Right lobe of liver (tissue), 6 donors: ENCODE measurements at regions not wholly inside any gene's neighbourhood (a gene's known extent, or its start where the extent isn't known, plus 50 kb on each side); places are given as distances from the start of the nearest gene placed in this dataset.

ENCODE experiments used
- ATAC-seq, 4 donors: fragments of 200-7000 bp; cut with Tn5 transposase; one replicate each; pipeline ENCODE4 v1.9.1; 2020; ENCODE audit warnings: mild to moderate bottlenecking in 4 of 4, moderate library complexity in 4 of 4
- DNase-seq, 3 donors: peaks; one replicate each; pipeline ENCODE4 v3.0.0-alpha.2; 2020
- H3K27ac ChIP-seq, 3 donors: fragments of 200-600 bp; one replicate each; pipeline ENCODE4 v1.8.0; 2022
- H3K27me3 ChIP-seq, 2 donors: fragments of 200-600 bp; one replicate each; pipeline ENCODE4 v1.8.0; 2022
- H3K36me3 ChIP-seq, 4 donors: fragments of 200-600 bp; sonication (generic) in 1 of 4; one replicate each; pipeline versions ENCODE4 v1.5.1 to v1.8.0; 2017 to 2022; ENCODE audit warnings: control low read depth in 1 of 4
- H3K4me1 ChIP-seq, 4 donors: fragments of 200-600 bp; sonication (generic) in 1 of 4; one replicate each; pipeline versions ENCODE4 v1.5.1 to v1.8.0; 2017 to 2022; ENCODE audit warnings: control low read depth in 1 of 4
- H3K4me3 ChIP-seq, 3 donors: fragments of 200-600 bp; one replicate each; pipeline ENCODE4 v1.8.0; 2022
- H3K9me3 ChIP-seq, 4 donors: fragments of 200-600 bp; sonication (generic) in 1 of 4; one replicate each; pipeline versions ENCODE4 v1.5.1 to v1.8.0; 2017 to 2022; ENCODE audit warnings: control low read depth in 1 of 4
- POLR2A ChIP-seq: fragments of 450-650 bp; IDR thresholded peaks from one replicate; pipeline ENCODE4 v1.6.1; 2017; ENCODE audit warnings: antibody characterized with exemption, mild to moderate bottlenecking
- WGBS: methylation state at CpG from one replicate; pipeline ENCODE4 v1.1.6; 2018; ENCODE audit warnings: low coverage, low lambda C conversion rate; ENCODE audit not compliant: insufficient coverage; ENCODE audit errors: missing lambda C conversion rate; 5-methylcytosine and 5-hydroxymethylcytosine counted together
- intact Hi-C, 2 donors: fragments of 100-400 bp; cut with DNase I; formaldehyde crosslinking; loops; one replicate each; pipeline versions ENCODE4 v1.11.2 to v1.14.1; 2022
- TF ChIP-seq, protein P1 (sequence below), 4 donors: fragments of 200-600 bp in 3 of 4; fragments of 450-650 bp in 1 of 4; IDR thresholded peaks; one replicate each; pipeline versions ENCODE4 v1.5.1 to v1.8.0; 2016 to 2022; ENCODE audit warnings: antibody characterized with exemption in 4 of 4, mild to moderate bottlenecking in 2 of 4
- donor health status: DM: no; HTN: yes; CAD: no.
- donor health status: DM: no; HTN: no; CAD: no.
- donor health status: DM: no; HTN: no; CAD: no.
- donor health status: DM: no; HTN: yes; CAD: no.
- donor health status: DM: no; HTN: yes; CAD: no.

DNA sequence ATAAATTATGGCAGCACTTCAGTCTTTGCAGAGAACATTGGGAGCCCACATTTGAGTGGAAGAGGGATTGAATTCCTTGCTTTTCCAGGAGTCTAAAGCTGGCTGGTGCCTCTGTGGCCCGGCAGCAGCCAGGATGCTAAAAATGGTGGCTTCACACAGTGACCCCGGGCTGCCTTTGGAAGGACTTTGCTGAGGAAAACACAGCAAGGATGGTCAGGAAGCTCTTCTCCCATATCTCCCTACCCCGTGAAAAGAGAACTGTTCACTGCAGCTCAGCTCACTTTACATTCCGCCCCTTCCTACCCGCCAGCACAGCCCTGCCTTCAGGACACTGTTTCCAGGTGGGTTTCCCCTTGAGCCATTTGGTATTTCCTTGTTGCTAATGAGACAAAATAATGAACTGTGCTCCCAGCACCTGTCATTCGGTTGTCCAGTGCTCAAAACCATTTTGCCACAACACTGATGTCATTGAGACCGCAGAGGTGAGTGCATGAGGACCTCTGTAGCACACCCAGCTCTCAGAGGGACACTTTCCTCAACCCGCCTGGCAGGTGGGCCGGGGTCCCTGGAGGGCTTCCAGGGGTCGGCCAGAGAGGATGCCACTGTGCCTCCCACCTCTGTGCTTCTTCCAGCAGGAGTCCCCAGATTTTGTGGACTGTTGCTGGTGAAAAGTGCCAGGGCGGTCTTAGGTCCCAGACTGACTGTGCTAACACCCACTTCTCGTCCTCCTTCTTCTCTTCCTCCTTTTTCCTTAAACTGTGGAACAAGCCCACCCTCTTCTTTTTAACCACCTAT is 255.7 kb upstream of the PPP2R2D start:
- TF ChIP-seq POLR2A, result no peak
- TF ChIP-seq, protein P1, sequence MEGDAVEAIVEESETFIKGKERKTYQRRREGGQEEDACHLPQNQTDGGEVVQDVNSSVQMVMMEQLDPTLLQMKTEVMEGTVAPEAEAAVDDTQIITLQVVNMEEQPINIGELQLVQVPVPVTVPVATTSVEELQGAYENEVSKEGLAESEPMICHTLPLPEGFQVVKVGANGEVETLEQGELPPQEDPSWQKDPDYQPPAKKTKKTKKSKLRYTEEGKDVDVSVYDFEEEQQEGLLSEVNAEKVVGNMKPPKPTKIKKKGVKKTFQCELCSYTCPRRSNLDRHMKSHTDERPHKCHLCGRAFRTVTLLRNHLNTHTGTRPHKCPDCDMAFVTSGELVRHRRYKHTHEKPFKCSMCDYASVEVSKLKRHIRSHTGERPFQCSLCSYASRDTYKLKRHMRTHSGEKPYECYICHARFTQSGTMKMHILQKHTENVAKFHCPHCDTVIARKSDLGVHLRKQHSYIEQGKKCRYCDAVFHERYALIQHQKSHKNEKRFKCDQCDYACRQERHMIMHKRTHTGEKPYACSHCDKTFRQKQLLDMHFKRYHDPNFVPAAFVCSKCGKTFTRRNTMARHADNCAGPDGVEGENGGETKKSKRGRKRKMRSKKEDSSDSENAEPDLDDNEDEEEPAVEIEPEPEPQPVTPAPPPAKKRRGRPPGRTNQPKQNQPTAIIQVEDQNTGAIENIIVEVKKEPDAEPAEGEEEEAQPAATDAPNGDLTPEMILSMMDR (IDR thresholded peaks at IDR 0.05), result no peak
- no peak for ATAC-seq
- 74% methylated on average over 7 of the region's 12 CpGs for WGBS
- Histone ChIP-seq H3K27ac (no peak overlapping the region), H3K4me3 (no peak overlapping the region), H3K36me3 (no peaks in the 10 kb centered on the region), H3K9me3 (no peaks in the 10 kb centered on the region), H3K4me1 (no peaks in the 10 kb centered on the region), H3K27me3 (no peaks in the 10 kb centered on the region)
- intact Hi-C loops, result no loop called here
- DNase-seq, result no peak

DNA sequence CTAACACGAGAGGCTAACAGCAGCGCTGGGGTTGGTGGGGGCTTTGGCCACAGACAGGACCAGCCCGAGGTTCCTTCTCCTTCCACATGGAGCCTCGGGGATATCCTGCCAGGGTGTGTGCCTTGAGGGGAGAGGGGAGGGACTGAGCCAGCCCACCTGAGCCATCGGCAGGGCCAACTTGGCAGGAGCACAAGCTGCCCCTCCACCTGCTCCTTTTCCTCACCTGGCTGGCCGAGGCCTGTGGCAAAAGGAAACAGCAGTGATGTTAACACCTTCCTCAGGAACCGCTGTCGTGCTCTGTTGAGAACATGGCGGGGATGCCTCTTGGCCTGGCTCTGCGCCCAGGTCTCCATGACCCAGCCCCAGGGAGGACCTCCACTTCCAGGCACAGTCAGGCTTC is 255.1 kb upstream of the PPP2R2D start:
- DNase-seq (peak in 1 of 3 donors; percentile 35), ATAC-seq (no peak)
- Histone ChIP-seq H3K27me3 (no peaks in the 10 kb centered on the region), H3K9me3 (no peaks in the 10 kb centered on the region), H3K4me3 (no peak overlapping the region), H3K36me3 (no peaks in the 10 kb centered on the region), H3K4me1 (no peaks in the 10 kb centered on the region), H3K27ac (no peak overlapping the region)
- intact Hi-C loops, result no loop called here
- 90% methylated on average over 2 of the region's 10 CpGs for WGBS
- TF ChIP-seq POLR2A, result no peak
- TF ChIP-seq, protein P1 (IDR thresholded peaks at IDR 0.05), result no peak

DNA sequence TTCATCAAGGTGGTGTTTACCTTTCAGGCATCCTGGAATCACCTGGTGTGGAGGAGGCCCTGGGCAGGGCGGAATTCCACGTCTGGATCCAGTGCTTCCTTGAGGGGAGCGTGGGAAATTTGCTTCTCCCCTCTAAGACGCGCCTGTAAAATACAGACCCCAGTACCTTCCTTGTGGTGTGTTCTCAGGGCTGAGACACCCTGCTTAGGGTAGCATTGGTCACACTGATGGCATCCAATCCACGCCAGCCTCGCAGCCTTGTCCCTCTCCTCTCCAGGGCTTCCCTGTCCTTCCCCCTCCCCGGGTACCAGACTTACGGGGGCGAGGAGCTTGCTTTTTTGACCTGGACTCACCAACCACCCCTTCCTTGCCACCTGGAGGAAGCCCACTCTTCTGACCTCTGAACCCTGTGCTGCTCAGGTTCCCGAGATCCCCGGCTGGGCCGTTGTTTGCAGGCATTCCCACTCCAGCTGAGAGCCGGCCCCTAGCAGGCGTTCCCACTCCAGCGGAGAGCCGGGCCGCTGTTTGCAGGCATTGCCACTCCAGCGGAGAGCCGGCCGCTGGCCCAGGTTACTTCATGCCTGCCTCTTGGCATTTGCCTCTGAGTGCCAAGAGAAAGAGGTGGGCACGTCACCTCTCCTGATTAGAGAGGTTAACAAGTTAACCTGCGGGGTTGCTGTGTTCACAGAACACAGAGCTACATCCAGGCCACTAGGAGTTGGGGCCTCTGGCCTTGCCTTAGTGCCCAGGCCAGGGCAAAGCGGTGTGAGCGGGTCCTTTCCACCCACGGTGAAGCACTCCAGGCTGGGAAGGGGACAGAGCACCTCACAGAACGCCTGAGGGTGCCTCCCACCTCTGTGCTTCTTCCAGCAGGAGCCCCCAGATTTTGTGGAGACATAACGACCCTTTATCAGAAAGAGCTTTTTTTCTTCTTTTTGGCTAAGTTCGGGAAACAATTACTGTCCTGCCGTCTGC is 254.0 kb upstream of the PPP2R2D start:
- H3K4me1 ChIP-seq, result no peaks in the 10 kb centered on the region
- no peaks in the 10 kb centered on the region for H3K9me3 ChIP-seq
- intact Hi-C loops, result no loop called here
- WGBS, result 71% methylated on average over 16 of the region's 30 CpGs
- no peak overlapping the region for H3K27ac ChIP-seq
- DNase-seq (no peak), ATAC-seq (no peak)
- TF ChIP-seq POLR2A, result no peak
- TF ChIP-seq, protein P1 (IDR thresholded peaks at IDR 0.05), result no peak
- no peaks in the 10 kb centered on the region for H3K27me3 ChIP-seq
- H3K4me3 ChIP-seq, result no peak overlapping the region
- H3K36me3 ChIP-seq, result no peaks in the 10 kb centered on the region

DNA sequence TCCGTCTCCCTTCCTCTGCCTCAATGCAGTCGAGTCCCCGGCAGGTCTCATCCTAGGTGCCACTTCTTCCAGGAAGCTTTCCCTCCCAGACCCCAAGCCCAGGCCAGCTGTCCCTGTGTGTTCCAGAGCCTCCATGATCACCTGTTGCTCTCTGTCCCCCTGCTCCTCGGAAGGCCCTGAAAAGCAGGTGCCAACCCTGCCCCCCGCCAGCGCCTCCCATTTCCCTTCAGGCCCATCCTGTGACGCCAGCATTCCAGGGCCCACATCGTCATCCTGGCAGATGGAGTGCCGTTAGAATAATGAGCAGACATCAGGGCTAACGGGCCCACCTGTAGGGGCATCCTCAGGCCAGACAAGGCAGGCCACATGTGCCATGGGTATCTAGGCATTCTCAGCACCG is 253.0 kb upstream of the PPP2R2D start:
- Histone ChIP-seq H3K4me1 (no peaks in the 10 kb centered on the region), H3K4me3 (no peak overlapping the region), H3K9me3 (no peaks in the 10 kb centered on the region), H3K27me3 (no peaks in the 10 kb centered on the region), H3K27ac (no peak overlapping the region), H3K36me3 (no peaks in the 10 kb centered on the region)
- intact Hi-C loops, result no loop called here
- DNase-seq, result no peak
- 79% methylated on average over 10 of the region's 11 CpGs for WGBS
- TF ChIP-seq, protein P1 (IDR thresholded peaks at IDR 0.05), result no peak
- TF ChIP-seq POLR2A, result no peak
- ATAC-seq, result no peak
